ENCODE measurements at regions not wholly inside any gene's neighbourhood (a gene's known extent, or its start where the extent isn't known, plus 50 kb on each side); places are given as distances from the start of the nearest gene placed in this dataset.

DNA sequence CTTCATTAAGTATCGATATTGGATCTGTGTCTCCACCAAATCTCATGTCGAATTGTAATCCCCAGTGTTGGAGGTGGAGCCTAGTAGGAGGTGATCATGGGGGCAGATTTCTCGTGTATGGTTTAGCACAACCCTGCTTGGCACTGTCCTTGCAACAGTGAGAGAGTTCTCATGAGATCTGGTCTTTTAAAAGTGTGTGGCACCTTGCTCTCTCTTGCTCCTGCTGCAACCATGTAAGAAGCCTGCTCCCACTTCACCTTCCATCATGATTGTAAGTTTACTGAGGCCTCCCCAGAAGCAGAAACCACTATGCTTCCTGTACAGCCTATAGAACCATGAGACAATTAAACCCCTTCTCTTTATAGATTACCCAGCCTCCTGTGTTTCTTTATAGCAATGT lies 424.4 kb downstream of the NPHP4 start:
- TF ChIP-seq, protein P1, sequence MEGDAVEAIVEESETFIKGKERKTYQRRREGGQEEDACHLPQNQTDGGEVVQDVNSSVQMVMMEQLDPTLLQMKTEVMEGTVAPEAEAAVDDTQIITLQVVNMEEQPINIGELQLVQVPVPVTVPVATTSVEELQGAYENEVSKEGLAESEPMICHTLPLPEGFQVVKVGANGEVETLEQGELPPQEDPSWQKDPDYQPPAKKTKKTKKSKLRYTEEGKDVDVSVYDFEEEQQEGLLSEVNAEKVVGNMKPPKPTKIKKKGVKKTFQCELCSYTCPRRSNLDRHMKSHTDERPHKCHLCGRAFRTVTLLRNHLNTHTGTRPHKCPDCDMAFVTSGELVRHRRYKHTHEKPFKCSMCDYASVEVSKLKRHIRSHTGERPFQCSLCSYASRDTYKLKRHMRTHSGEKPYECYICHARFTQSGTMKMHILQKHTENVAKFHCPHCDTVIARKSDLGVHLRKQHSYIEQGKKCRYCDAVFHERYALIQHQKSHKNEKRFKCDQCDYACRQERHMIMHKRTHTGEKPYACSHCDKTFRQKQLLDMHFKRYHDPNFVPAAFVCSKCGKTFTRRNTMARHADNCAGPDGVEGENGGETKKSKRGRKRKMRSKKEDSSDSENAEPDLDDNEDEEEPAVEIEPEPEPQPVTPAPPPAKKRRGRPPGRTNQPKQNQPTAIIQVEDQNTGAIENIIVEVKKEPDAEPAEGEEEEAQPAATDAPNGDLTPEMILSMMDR (IDR thresholded peaks at IDR 0.05), result no peak
- no peak for TF ChIP-seq POLR2A (IDR thresholded peaks at IDR 0.05)

Measured in right lobe of liver (tissue), 4 donors.